ENCODE measurements at regions not wholly inside any gene's neighbourhood (a gene's known extent, or its start where the extent isn't known, plus 50 kb on each side); places are given as distances from the start of the nearest gene placed in this dataset.

GRCh38 chr6:19465256-19465655 lies 371.9 kb upstream of the ID4 start:
- TF ChIP-seq CTCF (IDR thresholded peaks at IDR 0.05) (no peak), POLR2A (IDR thresholded peaks at IDR 0.05) (no peak)
